ENCODE measurements at regions not wholly inside any gene's neighbourhood (a gene's known extent, or its start where the extent isn't known, plus 50 kb on each side); places are given as distances from the start of the nearest gene placed in this dataset.
"Not testable (repeated sequence)": the region's sequence is repeated elsewhere in the genome, so short reads cannot be mapped to it uniquely, and the experiment has no call there.

DNA sequence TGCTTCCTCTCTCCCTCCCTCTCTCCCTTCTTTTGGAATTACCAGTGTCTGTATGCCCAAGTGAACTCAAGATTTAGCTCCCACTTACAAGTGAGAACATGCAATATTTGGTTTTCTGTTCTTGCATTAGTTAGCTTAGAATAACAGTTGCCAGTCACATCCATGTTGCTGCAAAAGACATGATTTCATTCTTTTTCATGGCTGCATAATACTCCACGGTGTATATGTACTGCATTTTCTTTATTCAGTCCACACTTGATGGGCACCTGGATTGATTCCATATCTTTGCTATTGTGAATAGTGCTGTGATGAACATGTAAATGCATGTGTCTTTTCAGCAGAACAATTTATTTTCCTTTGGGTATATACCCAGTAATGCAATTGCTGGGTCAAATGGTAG is 97.5 kb upstream of the GRAMD1B start:
- TF ChIP-seq, protein P1, sequence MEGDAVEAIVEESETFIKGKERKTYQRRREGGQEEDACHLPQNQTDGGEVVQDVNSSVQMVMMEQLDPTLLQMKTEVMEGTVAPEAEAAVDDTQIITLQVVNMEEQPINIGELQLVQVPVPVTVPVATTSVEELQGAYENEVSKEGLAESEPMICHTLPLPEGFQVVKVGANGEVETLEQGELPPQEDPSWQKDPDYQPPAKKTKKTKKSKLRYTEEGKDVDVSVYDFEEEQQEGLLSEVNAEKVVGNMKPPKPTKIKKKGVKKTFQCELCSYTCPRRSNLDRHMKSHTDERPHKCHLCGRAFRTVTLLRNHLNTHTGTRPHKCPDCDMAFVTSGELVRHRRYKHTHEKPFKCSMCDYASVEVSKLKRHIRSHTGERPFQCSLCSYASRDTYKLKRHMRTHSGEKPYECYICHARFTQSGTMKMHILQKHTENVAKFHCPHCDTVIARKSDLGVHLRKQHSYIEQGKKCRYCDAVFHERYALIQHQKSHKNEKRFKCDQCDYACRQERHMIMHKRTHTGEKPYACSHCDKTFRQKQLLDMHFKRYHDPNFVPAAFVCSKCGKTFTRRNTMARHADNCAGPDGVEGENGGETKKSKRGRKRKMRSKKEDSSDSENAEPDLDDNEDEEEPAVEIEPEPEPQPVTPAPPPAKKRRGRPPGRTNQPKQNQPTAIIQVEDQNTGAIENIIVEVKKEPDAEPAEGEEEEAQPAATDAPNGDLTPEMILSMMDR (IDR thresholded peaks at IDR 0.05): not testable (repeated sequence)
- not testable (repeated sequence) for TF ChIP-seq POLR2A (IDR thresholded peaks at IDR 0.05)

All from upper lobe of left lung (tissue), 4 donors.